Panc1 (cell line): ENCODE measurements at regions not wholly inside any gene's neighbourhood (a gene's known extent, or its start where the extent isn't known, plus 50 kb on each side); places are given as distances from the start of the nearest gene placed in this dataset.

Experiments used
- ATAC-seq: fragments of 200-7000 bp; cut with Tn5 transposase; 2 replicates; pipeline ENCODE4 v1.9.1; 2020; ENCODE audit warnings: mild to moderate bottlenecking, moderate library complexity
- BruUV-seq: library from RNA; stranded (reverse); fragments of 400-500 nt; replicated peaks from 2 replicates; lab custom pipeline; 2021; lab: Mats Ljungman, UMichigan
- CTCF ChIA-PET: fragments of 300-600 bp; sonication (Branson Sonifier 250); formaldehyde crosslinking; loops from one replicate; lab custom pipeline; 2022; ENCODE audit warnings: antibody characterized with exemption; lab: Charles Lee
- POLR2A ChIA-PET: fragments of 300-600 bp; sonication (Branson Sonifier 250); formaldehyde crosslinking; loops from one replicate; lab custom pipeline; 2022; ENCODE audit warnings: antibody characterized with exemption; lab: Charles Lee
- DNase-seq: peaks from one replicate; pipeline ENCODE4 v3.0.0-alpha.2; 2010; ENCODE audit warnings: low read depth, low spot score
- H3K27ac ChIP-seq: 2 replicates; pipeline ENCODE4 v1.5.1; 2011; ENCODE audit warnings: mild to moderate bottlenecking, low read length, inconsistent platforms
- H3K27me3 ChIP-seq: fragments of 200-500 bp; sonication (Bioruptor generic); 2 replicates; pipeline ENCODE4 v1.6.0; 2014; ENCODE audit warnings: low read length, inconsistent platforms; ENCODE audit not compliant: control insufficient read depth, insufficient read depth
- H3K36me3 ChIP-seq: fragments of 200-500 bp; sonication (Bioruptor generic); 2 replicates; pipeline ENCODE4 v1.5.1; 2014; ENCODE audit warnings: inconsistent platforms, mild to moderate bottlenecking, low read length, moderate library complexity; ENCODE audit not compliant: control insufficient read depth, insufficient read depth
- H3K4me1 ChIP-seq: 2 replicates; pipeline ENCODE4 v1.5.1; 2011; ENCODE audit warnings: inconsistent platforms, mild to moderate bottlenecking, low read length, moderate library complexity; ENCODE audit not compliant: control insufficient read depth, insufficient read depth
- H3K4me3 ChIP-seq, 2 experiments: 2 replicates each; pipeline ENCODE4 v1.5.1; 2011 to 2012; ENCODE audit warnings: low read depth in 2 of 2, low read length in 2 of 2, mild to moderate bottlenecking in 2 of 2, inconsistent platforms in 1 of 2, moderate library complexity in 1 of 2
- H3K9me3 ChIP-seq: fragments of 200-500 bp; sonication (Bioruptor generic); 2 replicates; pipeline ENCODE4 v1.5.1; 2014; ENCODE audit warnings: low read depth, mild to moderate bottlenecking, inconsistent platforms, low read length, moderate library complexity; ENCODE audit not compliant: control insufficient read depth, insufficient read depth
- CTCF ChIP-seq: fragments of 450-650 bp; IDR thresholded peaks from 2 replicates; pipeline ENCODE4 v1.5.1; 2017; ENCODE audit warnings: mild to moderate bottlenecking
- POLR2AphosphoS5 ChIP-seq: IDR thresholded peaks from 2 replicates; pipeline ENCODE4 v1.6.1; 2012; ENCODE audit warnings: mild to moderate bottlenecking, low read depth, low read length, moderate library complexity
- REST ChIP-seq, 2 experiments: IDR thresholded peaks; 2 replicates each; pipeline ENCODE4 v1.6.1; 2011 to 2012; ENCODE audit warnings: low read depth in 2 of 2, control low read depth in 1 of 2, low read length in 1 of 2, mild to moderate bottlenecking in 1 of 2, moderate library complexity in 1 of 2; ENCODE audit not compliant: insufficient read depth in 1 of 2
- SIN3A ChIP-seq: IDR thresholded peaks from 2 replicates; pipeline ENCODE4 v1.6.1; 2012; ENCODE audit warnings: low read depth, mild to moderate bottlenecking, low read length, moderate library complexity, borderline replicate concordance; ENCODE audit not compliant: insufficient read depth
- TCF7L2 ChIP-seq: IDR thresholded peaks from 2 replicates; pipeline ENCODE4 v1.6.1; 2011; ENCODE audit warnings: mild to moderate bottlenecking, low read depth, low read length, inconsistent platforms
- in situ Hi-C: cut with HindIII; loops from 2 replicates; pipeline ENCODE4 v1.10.0; 2016; ENCODE audit warnings: low sequenced_read_pairs, low pct_unique_long_range_greater_than_20kb
- intact Hi-C: fragments of 100-400 bp; cut with micrococcal nuclease; formaldehyde crosslinking; loops from one replicate; pipeline ENCODE4 v1.10.0; 2022; ENCODE audit not compliant: unreplicated experiment

- ATAC-seq: no peak
- H3K27ac ChIP-seq: no peak overlapping the region
- no peaks in the 10 kb centered on the region for H3K9me3 ChIP-seq
- H3K4me3 ChIP-seq: no peak overlapping the region
- no peaks in the 10 kb centered on the region for H3K4me1 ChIP-seq
- POLR2A ChIA-PET: interaction anchor here (0.9 kb wide), 1 partner anchor 14 kb away, joined by 3 read pairs; no protein-coding TSS in a partner anchor
- DNase-seq: no peak
- BruUV-seq: no TSS peak
- no peaks in the 10 kb centered on the region for H3K27me3 ChIP-seq
- no peak for TF ChIP-seq TCF7L2
- TF ChIP-seq POLR2AphosphoS5: no peak
- no peak for TF ChIP-seq CTCF
- TF ChIP-seq REST (IDR thresholded peaks at IDR 0.05; ENCODE audit: insufficient read depth in 1 of 2, low read depth in 2 of 2, low read length in 1 of 2): no peak
- no peak for TF ChIP-seq SIN3A
- CTCF ChIA-PET: no interaction called here
- in situ Hi-C loops (no loop called here), intact Hi-C loops (no loop called here)
- no peaks in the 10 kb centered on the region; the same call in 1 of the 2 replicates for H3K36me3 ChIP-seq
These were observed 254.1 kb upstream of the TMEFF2 start for GRCh38 chr2:192448881-192449280.

GRCh38 chr2:192444286-192444838 lies 249.6 kb upstream of the TMEFF2 start:
- in situ Hi-C loops (no loop called here), intact Hi-C loops (no loop called here)
- no peaks in the 10 kb centered on the region for H3K9me3 ChIP-seq
- TF ChIP-seq REST (IDR thresholded peaks at IDR 0.05; ENCODE audit: insufficient read depth in 1 of 2, low read depth in 2 of 2, low read length in 1 of 2) (no peak), SIN3A (no peak), POLR2AphosphoS5 (no peak), CTCF (no peak), TCF7L2 (no peak)
- no TSS peak for BruUV-seq
- H3K36me3 ChIP-seq: no peaks in the 10 kb centered on the region
- no peaks in the 10 kb centered on the region for H3K27me3 ChIP-seq
- no peaks in the 10 kb centered on the region for H3K4me1 ChIP-seq
- no peak overlapping the region for H3K27ac ChIP-seq
- DNase-seq: no peak
- CTCF ChIA-PET: no interaction called here
- no peak for ATAC-seq
- H3K4me3 ChIP-seq: no peak overlapping the region
- POLR2A ChIA-PET: no interaction called here
